ENCODE measurements at regions not wholly inside any gene's neighbourhood (a gene's known extent, or its start where the extent isn't known, plus 50 kb on each side); places are given as distances from the start of the nearest gene placed in this dataset.
"Not testable (repeated sequence)": the region's sequence is repeated elsewhere in the genome, so short reads cannot be mapped to it uniquely, and the experiment has no call there.

GRCh38 chr9:2354856-2355696 is 266.5 kb upstream of the VLDLR start:
- DNase-seq (ENCODE audit: low read depth in 2 of 2) = no peak

DNA sequence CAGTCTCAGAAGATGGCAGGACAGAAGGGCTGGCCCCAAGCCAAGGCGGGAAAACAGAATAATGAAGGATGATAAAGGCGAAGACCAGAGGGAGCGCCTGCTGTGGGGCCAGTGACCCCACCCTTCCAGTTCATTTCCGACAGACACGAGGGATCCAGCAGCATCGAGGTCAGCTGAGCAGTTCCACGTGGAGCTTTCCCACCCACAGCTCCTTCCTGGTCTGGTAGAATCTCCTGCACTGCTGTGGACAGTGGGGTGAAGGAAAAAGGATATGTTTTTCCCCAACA is 265.9 kb upstream of the VLDLR start:
- DNase-seq (ENCODE audit: low read depth in 2 of 2) = no peak

DNA sequence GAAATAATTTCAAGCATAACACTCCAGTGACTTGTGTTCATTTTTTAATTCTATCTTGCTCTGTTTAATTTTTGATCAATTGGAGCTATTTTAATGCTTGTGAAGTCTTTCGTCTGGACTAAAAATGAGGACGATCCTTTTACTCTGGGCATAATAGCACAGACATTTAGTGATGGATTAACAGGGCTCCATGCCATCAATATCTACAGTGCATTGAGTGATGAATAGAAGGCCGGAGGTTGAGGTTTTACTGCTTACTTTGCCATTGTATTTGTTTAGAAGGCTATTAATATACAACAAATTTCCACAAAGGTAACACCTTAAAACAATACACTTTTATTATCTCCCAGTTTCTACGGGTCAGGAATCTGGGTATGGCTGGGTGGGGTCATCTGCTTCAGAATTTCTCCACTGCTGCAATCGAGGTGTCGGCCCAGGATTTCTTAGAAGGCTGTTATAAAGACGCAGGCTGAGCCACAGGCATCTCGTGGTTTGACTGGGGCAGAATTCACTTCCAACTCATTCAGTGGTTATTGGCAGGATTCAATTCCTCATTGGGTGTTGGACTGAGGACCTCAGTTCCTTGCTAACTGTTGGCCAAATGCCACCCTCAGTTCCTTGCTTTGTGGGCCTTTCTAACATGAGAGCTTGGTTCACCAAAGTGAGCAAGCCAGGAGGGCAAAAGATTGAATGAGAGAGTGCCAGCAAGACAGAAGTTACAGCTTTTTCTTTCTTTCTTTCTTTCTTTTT is 265.4 kb upstream of the VLDLR start:
- no peak for DNase-seq (ENCODE audit: low read depth in 2 of 2)

DNA sequence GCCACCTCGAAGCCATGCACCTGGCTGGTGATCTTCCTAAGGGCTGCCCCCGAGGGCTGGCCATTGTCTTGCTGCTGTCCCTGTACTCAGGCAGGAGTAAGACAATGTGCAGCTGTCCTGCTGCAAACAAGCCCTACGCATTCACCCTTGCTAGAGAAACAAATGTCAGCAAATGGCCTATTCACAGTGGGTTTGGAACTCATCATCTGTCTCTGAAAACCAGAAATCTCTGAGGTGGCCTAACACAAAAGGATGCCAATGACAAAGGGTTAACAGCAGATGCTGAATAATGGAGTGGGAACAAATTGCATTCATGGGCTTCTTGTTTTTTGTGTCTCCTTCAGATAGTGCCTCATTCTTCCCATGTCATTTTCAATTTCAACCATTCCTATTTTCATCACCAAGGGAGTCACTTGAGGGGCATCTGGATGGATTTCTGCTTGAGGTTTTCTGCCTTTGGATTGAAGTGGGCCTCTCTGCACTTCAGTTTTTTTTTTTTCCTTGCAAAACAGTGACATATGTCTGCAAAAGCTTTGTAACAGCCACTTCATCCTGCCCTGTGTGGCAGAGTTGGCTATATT is 261.6 kb upstream of the VLDLR start:
- DNase-seq (ENCODE audit: low read depth in 2 of 2) = no peak

DNA sequence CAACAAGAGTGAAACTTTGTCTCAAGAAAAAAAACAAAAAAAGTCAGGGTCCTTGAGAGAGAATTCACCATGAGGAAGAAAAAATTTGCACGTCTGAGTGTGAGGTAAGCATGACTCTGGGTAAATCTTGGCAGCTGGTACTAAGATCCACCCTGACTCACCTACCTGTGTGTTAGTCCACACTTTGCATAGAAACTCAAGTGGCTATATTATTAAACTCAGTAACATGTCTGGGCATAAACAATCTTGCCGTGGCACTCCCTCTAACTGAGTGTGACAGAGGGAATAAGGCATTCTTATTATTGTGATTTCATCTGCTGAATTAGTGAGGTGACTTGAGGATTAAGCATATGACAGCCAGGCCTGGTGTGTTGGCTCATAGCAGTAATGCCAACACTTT is 259.4 kb upstream of the VLDLR start:
- no peak for DNase-seq (ENCODE audit: low read depth in 2 of 2)

- no peak for DNase-seq (ENCODE audit: low read depth in 2 of 2)
These were observed 258.3 kb upstream of the VLDLR start for GRCh38 chr9:2363138-2363745.

DNA sequence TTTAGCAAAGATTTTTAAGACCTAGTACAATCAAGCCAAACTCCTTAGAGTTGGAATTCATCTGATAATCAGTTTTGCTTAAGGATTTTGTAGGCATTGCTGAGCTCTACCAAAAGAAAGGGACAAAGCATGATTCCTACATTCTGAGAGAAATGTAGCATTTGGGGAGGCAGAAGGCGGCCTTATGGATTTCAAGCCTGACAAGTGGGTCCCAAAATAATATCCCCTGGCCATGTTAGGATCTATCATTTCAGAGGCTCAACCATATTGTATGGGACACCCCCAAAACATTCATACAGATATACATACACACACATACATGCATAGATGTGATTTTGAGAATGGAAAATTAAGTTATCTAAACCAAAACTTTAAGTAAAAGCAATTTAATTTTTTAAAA is 257.8 kb upstream of the VLDLR start:
- no peak for DNase-seq (ENCODE audit: low read depth in 2 of 2)

- no peak for DNase-seq (ENCODE audit: low read depth in 2 of 2)
These were observed 253.6 kb upstream of the VLDLR start for GRCh38 chr9:2367970-2368369.

GRCh38 chr9:2373648-2374047 is 247.9 kb upstream of the VLDLR start:
- no peak for DNase-seq (ENCODE audit: low read depth in 2 of 2)

DNA sequence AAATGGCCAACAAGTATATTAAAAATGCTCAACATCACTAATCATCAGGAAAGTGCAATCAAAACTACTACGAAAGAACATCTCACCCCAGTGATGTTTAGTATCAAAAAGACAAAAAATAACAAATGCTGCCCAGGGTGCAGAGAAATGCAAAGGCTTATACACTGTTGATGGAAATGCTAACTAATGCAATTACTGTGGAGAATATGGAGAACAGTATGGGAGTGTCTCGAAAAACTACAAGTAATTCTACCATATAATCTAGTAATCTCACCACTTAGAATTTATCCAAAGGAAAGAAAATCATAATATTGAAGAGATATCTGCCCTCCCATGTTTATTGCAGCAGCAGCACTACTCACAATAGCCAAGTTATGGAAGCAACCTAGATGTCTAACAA is 246.5 kb upstream of the VLDLR start:
- DNase-seq (ENCODE audit: low read depth in 2 of 2) = no peak

DNA sequence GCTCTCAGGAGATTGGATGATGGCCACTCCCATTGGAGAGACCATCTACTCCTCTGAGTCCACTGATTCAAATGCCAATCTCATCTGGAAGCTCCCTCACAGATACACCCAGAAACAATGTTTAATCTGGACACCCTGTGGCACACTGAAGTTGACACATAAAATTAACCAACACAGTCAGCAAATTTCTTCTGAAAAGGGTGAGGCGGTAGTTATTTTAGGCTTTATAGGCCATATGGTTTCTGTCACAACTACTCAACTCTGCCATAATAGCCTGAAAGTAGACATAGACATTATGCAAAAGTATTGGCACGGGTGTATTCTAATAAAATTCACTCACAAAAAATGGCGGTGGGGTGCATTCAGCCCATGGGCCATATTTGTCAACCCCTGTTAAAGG is 244.5 kb upstream of the VLDLR start:
- DNase-seq (ENCODE audit: low read depth in 2 of 2) = no peak

DNA sequence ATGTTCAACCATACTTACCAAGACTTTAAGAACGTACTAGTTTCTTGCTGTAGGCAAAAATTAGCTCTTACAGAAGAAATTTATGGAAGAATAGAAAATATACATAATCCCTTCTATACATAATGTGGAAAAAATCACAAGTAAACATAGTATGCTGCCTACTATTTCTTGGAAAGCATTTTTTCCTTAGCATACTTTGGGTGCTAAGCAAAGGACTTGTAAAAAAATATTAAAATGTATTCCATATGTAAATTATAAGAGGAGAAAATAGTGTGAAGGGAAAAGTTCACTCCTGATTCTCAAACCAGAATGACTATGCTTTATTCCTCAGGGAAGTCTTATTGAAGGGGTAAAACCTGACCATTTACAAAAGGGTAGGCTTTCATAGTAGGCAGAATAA is 243.8 kb upstream of the VLDLR start:
- no peak for DNase-seq (ENCODE audit: low read depth in 2 of 2)

DNA sequence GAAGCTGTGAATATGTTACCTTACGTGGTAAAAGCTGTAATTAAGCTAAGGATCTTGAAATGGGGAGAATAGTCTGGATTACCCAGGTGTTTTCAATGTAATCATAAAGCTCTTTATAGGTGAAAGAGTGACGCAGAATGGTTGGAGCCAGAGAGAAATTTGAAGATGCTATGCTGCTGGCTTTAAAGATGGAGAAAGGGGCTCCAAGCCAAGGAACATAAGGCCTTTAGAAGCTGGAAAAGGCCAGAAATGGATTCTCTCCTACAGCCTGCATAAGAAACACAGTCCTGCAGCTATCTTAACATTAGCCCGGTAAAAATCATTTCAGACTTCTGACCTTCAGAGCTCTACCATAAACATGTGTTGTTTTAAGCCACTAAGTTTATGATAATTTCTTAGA is 243.3 kb upstream of the VLDLR start:
- no peak for DNase-seq (ENCODE audit: low read depth in 2 of 2)

- DNase-seq (ENCODE audit: low read depth in 2 of 2) = no peak
These were observed 242.8 kb upstream of the VLDLR start for GRCh38 chr9:2378816-2379215.

GRCh38 chr9:2384741-2385140 is 236.8 kb upstream of the VLDLR start:
- DNase-seq (ENCODE audit: low read depth in 2 of 2) = no peak

- no peak for DNase-seq (ENCODE audit: low read depth in 2 of 2)
These were observed 235.8 kb upstream of the VLDLR start for GRCh38 chr9:2385746-2386145.

DNA sequence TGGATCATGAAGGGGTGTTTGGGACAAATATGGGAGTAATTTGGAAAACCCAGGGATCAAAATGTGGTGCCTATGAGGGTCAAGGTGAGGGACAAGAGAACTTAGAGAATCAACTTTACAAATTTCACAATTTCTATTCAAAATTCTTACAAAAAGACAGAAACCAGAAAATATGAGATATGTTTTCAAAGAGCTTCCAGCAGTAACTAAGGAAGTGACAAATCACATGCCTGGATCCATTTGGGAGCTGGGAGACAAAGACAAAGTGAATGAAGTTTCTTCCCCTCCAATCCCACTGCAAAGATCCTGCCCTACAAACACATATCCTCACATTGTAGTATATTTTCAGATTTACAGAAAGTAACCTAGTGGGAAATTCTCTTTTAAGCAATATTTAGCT is 235.0 kb upstream of the VLDLR start:
- DNase-seq (ENCODE audit: low read depth in 2 of 2) = no peak

DNA sequence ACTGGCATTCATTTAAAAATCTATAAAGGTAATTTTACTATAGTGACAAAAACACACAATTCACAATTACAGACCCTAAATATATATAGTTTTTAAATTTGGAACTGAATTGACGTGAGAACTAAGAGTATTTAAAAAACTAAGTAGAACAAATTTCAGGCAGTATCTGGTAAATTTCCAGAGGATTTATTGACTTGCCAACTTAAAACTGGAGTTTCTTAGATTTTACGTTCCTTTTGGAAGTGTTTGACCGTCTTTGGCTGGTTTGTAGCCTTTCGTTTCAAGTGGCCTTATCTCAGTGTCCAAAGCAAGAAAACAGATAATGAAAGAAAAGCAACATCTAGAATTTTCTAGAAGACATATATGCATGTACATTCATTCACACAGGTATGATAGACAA is 234.4 kb upstream of the VLDLR start:
- DNase-seq (ENCODE audit: low read depth in 2 of 2) = no peak

DNA sequence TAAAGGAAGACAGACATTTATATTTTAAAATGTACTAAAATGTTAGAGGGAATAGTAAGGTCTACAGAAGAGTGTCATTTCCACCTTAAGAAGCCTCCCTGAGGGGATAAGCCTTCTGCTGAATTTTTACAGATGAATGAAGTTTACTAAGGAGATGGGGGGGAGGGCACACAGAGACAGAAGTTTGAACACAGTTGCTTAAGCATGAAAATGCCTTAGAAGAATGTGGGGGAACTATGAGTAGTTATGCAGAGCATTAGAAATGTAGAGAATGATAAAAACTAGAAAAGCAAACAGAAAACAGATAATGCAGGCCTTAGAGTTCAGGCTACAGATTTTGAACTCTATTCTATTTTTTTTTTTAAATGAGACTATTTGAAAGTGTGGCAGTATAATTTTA is 232.2 kb upstream of the VLDLR start:
- DNase-seq (ENCODE audit: low read depth in 2 of 2) = no peak

DNA sequence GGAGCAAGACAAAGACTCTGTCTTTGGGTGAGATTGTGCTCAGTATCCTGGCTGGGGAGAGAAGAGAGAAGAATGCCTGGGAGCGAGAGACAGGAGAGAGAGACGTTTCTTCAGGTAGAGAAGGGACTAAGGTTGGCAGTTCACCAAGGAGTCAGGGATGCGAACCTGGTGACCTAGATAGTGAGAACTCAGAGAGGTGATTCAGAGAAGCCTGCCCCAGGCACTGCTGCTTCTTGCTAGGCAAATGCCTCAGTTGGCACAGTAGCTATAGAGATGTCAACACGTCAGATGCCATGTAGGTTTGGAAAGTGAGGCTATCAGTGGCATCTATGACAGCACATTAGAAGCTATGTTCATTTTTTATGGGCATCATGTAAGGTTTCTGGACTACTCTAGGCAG is 231.6 kb upstream of the VLDLR start:
- DNase-seq (ENCODE audit: low read depth in 2 of 2) = no peak

DNA sequence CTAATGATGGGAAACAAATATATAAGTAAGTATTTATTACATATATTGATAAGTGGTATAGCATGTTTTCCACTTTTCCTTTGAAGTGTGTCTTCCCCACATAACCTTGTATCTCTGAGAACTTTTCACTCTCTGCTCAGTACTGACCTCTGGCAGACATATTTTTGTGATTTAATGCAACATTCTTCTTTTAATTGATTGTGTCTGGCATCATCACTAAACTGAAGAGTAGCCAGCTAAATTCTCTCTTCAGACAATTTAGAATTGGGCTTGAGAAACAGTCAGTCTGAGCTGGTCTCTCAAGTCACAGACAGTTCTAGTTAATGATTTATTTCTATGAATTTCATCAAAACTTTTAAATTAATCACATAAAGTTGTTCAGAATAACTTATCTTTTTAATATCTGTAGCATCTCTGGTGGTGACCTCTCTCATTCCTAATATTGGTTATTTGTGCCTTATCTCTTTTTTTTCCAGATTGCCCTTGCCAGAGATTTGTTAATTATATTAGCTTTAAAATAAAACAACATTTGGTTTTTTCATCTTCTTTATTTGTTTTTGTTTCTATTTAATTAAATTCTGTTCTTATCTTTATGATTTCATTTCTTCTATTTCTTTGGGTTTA is 230.0 kb upstream of the VLDLR start:
- not testable (repeated sequence) for DNase-seq (ENCODE audit: low read depth in 2 of 2)

DNA sequence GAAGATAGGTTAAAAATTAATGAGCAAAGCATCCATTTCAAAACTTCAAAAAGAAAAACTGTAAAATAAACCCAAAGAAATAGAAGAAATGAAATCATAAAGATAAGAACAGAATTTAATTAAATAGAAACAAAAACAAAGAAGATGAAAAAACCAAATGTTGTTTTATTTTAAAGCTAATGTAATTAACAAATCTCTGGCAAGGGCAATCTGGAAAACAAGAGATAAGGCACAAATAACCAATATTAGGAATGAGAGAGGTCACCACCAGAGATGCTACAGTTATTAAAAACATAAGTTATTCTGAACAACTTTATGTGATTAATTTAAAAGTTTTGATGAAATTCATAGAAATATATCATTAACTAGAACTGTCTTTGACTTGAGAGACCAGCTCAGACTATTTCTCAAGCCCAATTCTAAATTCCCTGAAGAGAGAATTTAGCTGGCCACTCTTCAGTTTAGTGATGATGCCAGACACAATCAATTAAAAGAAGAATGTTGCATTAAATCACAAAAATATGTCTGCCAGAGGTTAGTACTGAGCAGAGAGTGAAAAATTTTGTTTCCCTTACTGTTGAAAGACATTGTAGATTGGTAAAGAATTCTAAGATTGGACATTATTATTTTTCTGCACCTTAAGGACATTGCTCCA is 227.4 kb upstream of the VLDLR start:
- DNase-seq (ENCODE audit: low read depth in 2 of 2) = not testable (repeated sequence)

Data from stimulated activated CD4-positive, alpha-beta T cell treated with anti-CD3 and anti-CD28 coated beads, Interleukin-4, amount 100 ng/mL, for 48 hours (primary cell).